ENCODE measurements at regions not wholly inside any gene's neighbourhood (a gene's known extent, or its start where the extent isn't known, plus 50 kb on each side); places are given as distances from the start of the nearest gene placed in this dataset.

- H3K79me2 ChIP-seq (replicated peaks; ENCODE audit: insufficient read depth): no peaks in the 10 kb centered on the region
- H3K27ac Mint-ChIP-seq: no peak overlapping the region; the same call in 1 of the 2 replicates
- H3K4me2 ChIP-seq: peak overlapping the region; percentile 18
Measured at GRCh38 chr17:63136369-63137012, 170.5 kb downstream of the TANC2 start.

More at GRCh38 chr17:63136369-63137012, 170.5 kb downstream of the TANC2 start:
- H3K4me1 Mint-ChIP-seq: peaks cover 25% of the 10 kb centered on the region
- H3K4me1 ChIP-seq (ENCODE audit: insufficient read depth): peaks cover 30% of the 10 kb centered on the region
- DNase-seq (ENCODE audit: low spot score): peak; percentile 33
- H3K27me3 ChIP-seq (ENCODE audit: insufficient read depth): no peaks in the 10 kb centered on the region
- no peaks in the 10 kb centered on the region for H3F3A ChIP-seq (replicated peaks; ENCODE audit: low read depth)
- no peaks in the 10 kb centered on the region for H3K27me3 Mint-ChIP-seq (ENCODE audit: insufficient read depth, low read depth, poor library complexity)
- H3K27ac ChIP-seq (ENCODE audit: low read depth): no peak overlapping the region
- H3K9me3 Mint-ChIP-seq: no peaks in the 10 kb centered on the region
- H3K4me3 ChIP-seq: no peak overlapping the region
- H2AFZ ChIP-seq: no peak overlapping the region
- H3K4me3 Mint-ChIP-seq: no peak overlapping the region
- H3K36me3 Mint-ChIP-seq (ENCODE audit: low read depth): no peaks in the 10 kb centered on the region
- H4K20me1 ChIP-seq (replicated peaks; ENCODE audit: insufficient read depth): no peaks in the 10 kb centered on the region
- TF ChIP-seq EZH2 (IDR thresholded peaks at IDR 0.05; ENCODE audit: low read depth, unreplicated experiment) (no peak), POLR2AphosphoS5 (IDR thresholded peaks at IDR 0.05; ENCODE audit: low read depth) (no peak), ZNF114 (CRISPR knock-in tag; IDR thresholded peaks at IDR 0.05) (no peak), ZNF462 (CRISPR knock-in tag; IDR thresholded peaks at IDR 0.05) (no peak), JUNB (IDR thresholded peaks at IDR 0.05; ENCODE audit: unreplicated experiment) (no peak), ZNF331 (CRISPR knock-in tag; IDR thresholded peaks at IDR 0.05; ENCODE audit: low read depth) (no peak), REST (IDR thresholded peaks at IDR 0.05; ENCODE audit: unreplicated experiment) (no peak), ETS1 (IDR thresholded peaks at IDR 0.05) (no peak), NANOG (IDR thresholded peaks at IDR 0.05; ENCODE audit: borderline replicate concordance) (no peak), CREB1 (CRISPR knock-in tag; IDR thresholded peaks at IDR 0.05; ENCODE audit: low read depth) (no peak), STAT1 (IDR thresholded peaks at IDR 0.05; ENCODE audit: unreplicated experiment) (no peak)
- no peaks in the 10 kb centered on the region for H3K36me3 ChIP-seq (ENCODE audit: insufficient read depth)
- ATAC-seq: peak; percentile 72
- H3K9me2 ChIP-seq (ENCODE audit: insufficient read depth): no peaks in the 10 kb centered on the region
